ENCODE measurements at regions not wholly inside any gene's neighbourhood (a gene's known extent, or its start where the extent isn't known, plus 50 kb on each side); places are given as distances from the start of the nearest gene placed in this dataset.
"Not testable (repeated sequence)": the region's sequence is repeated elsewhere in the genome, so short reads cannot be mapped to it uniquely, and the experiment has no call there.

GRCh38 chr2:8382485-8382884 is 299.4 kb upstream of the ID2 start:
- Histone ChIP-seq H3K4me3 (no peak overlapping the region), H3K27ac (no peak overlapping the region), H3K9me3 (no peaks in the 10 kb centered on the region), H3K4me1 (no peaks in the 10 kb centered on the region), H3K27me3 (no peaks in the 10 kb centered on the region), H3K36me3 (no peaks in the 10 kb centered on the region)
- ATAC-seq (no peak), DNase-seq (no peak), FAIRE-seq (no peak)
- intact Hi-C loops (cut with DNase I) = no loop called here
- 84 to 86% methylated on average over 4 of the region's 4 CpGs for WGBS, 2 donors
- TF ChIP-seq CTCF (IDR thresholded peaks at IDR 0.05) = no peak

GRCh38 chr2:8386748-8387147 is 295.1 kb upstream of the ID2 start:
- H3K4me3 ChIP-seq; H3K9me3 ChIP-seq; DNase-seq; ATAC-seq; H3K4me1 ChIP-seq; FAIRE-seq; intact Hi-C loops (cut with DNase I); H3K27me3 ChIP-seq; H3K36me3 ChIP-seq; H3K27ac ChIP-seq: not testable (repeated sequence)
- WGBS, 2 donors = 76 to 80% methylated on average over 10 of the region's 10 CpGs

GRCh38 chr2:8388781-8389180 is 293.1 kb upstream of the ID2 start:
- H3K27me3 ChIP-seq = no peaks in the 10 kb centered on the region
- FAIRE-seq (no peak), ATAC-seq (peak in 1 of 4 donors; percentile 24), DNase-seq (no peak)
- no peak for TF ChIP-seq CTCF (IDR thresholded peaks at IDR 0.05)
- H3K9me3 ChIP-seq = no peaks in the 10 kb centered on the region
- peaks cover 0 to 7% (median 0%) of the 10 kb centered on the region in 3 donors for H3K4me1 ChIP-seq
- peak overlapping the region in 2 of 4 donors; percentile 58 to 69 for H3K27ac ChIP-seq
- H3K36me3 ChIP-seq = no peaks in the 10 kb centered on the region
- intact Hi-C loops (cut with DNase I) = no loop called here
- 88% methylated on average over 2 of the region's 2 CpGs for WGBS, 2 donors
- H3K4me3 ChIP-seq = no peak overlapping the region

- Histone ChIP-seq H3K9me3 (no peaks in the 10 kb centered on the region), H3K4me3 (no peak overlapping the region), H3K4me1 (peaks cover 0 to 7% (median 0%) of the 10 kb centered on the region in 3 donors), H3K27me3 (no peaks in the 10 kb centered on the region), H3K27ac (peak overlapping the region in 2 of 4 donors; percentile 58 to 69), H3K36me3 (no peaks in the 10 kb centered on the region)
- 40 to 53% methylated on average over 4 of the region's 4 CpGs for WGBS, 2 donors
- intact Hi-C loops (cut with DNase I) = no loop called here
- no peak for TF ChIP-seq CTCF (IDR thresholded peaks at IDR 0.05)
- DNase-seq (no peak), ATAC-seq (peak; percentile 53 to 87 (median 75)), FAIRE-seq (no peak)
Measured at GRCh38 chr2:8389431-8390108, 292.3 kb upstream of the ID2 start.

- WGBS, 2 donors = 89 to 91% methylated on average over 2 of the region's 2 CpGs
- no peak for TF ChIP-seq CTCF (IDR thresholded peaks at IDR 0.05)
- ATAC-seq = no peak
- Histone ChIP-seq H3K27me3 (no peaks in the 10 kb centered on the region), H3K36me3 (no peaks in the 10 kb centered on the region), H3K4me1 (peaks cover 0 to 7% (median 0%) of the 10 kb centered on the region in 3 donors), H3K27ac (no peak overlapping the region), H3K4me3 (no peak overlapping the region), H3K9me3 (no peaks in the 10 kb centered on the region)
- DNase-seq = no peak
- intact Hi-C loops (cut with DNase I) = no loop called here
- no peak for FAIRE-seq
Measured at GRCh38 chr2:8391126-8391525, 290.7 kb upstream of the ID2 start.
